BJ (cell line): ENCODE measurements at regions not wholly inside any gene's neighbourhood (a gene's known extent, or its start where the extent isn't known, plus 50 kb on each side); places are given as distances from the start of the nearest gene placed in this dataset.

ENCODE experiments used
- CTCF ChIA-PET: fragments of 350-600 bp; formaldehyde crosslinking; extraction: SDS; loops from one replicate; lab custom pipeline; 2021; ENCODE audit warnings: antibody characterized with exemption, inconsistent platforms; lab: Yijun Ruan, JAX
- POLR2A ChIA-PET: fragments of 300-600 bp; sonication (Branson Sonifier 250); formaldehyde crosslinking; extraction: SDS; loops from one replicate; lab custom pipeline; 2021; ENCODE audit warnings: antibody characterized with exemption; lab: Charles Lee
- DNase-seq: peaks from one replicate; pipeline ENCODE4 v3.0.0-alpha.2; 2011; ENCODE audit warnings: low read depth
- H3K27me3 ChIP-seq: 2 replicates; pipeline ENCODE4 v1.6.0; 2011; ENCODE audit warnings: low read length; ENCODE audit not compliant: control insufficient read depth, insufficient read depth
- H3K36me3 ChIP-seq: 2 replicates; pipeline ENCODE4 v1.5.1; 2011; ENCODE audit warnings: low read length; ENCODE audit not compliant: control insufficient read depth, insufficient read depth
- H3K4me3 ChIP-seq: 2 replicates; pipeline ENCODE4 v1.5.1; 2011; ENCODE audit warnings: low read depth, mild to moderate bottlenecking, control low read depth, low read length
- CTCF ChIP-seq: IDR thresholded peaks from 2 replicates; pipeline ENCODE4 v1.5.1; 2011; ENCODE audit warnings: low read depth, mild to moderate bottlenecking, control low read depth, inconsistent platforms, low read length, moderate library complexity; ENCODE audit not compliant: insufficient read depth

DNA sequence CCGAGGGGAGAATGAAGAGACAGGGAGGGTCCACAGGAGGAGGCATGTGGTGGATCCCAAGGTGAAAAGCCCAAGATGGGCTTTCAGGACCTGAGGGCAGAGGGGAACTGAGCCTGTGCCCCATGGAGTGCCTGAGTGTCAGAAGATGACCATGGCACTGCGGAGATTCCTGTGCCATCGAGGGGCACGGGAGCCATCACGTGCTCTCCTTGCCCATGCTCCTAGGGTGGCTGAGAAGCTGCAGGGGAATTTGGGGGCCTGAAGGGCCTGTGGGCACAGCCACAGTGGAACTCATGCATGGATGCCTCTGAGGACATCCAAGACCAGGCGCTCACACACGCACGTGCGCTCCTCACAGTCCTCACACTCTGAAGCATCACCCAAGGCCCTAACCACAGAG lies 56.1 kb upstream of the GLI2 start:
- H3K27me3 ChIP-seq = no peaks in the 10 kb centered on the region; the same call in 1 of the 2 replicates
- H3K36me3 ChIP-seq = no peaks in the 10 kb centered on the region
- POLR2A ChIA-PET = no interaction called here
- DNase-seq = no peak
- H3K4me3 ChIP-seq = no peak overlapping the region
- CTCF ChIA-PET = interaction anchor here (1.1 to 23.9 kb wide), 4 partner anchors 227 to 402 kb away, joined by 3 to 446 read pairs (median 88); no protein-coding TSS in a partner anchor
- no peak for TF ChIP-seq CTCF

GRCh38 chr2:120680136-120680761 lies 55.4 kb upstream of the GLI2 start:
- Histone ChIP-seq H3K36me3 (no peaks in the 10 kb centered on the region), H3K27me3 (no peaks in the 10 kb centered on the region; the same call in 1 of the 2 replicates), H3K4me3 (no peak overlapping the region)
- peak; percentile 66 for TF ChIP-seq CTCF
- ChIA-PET CTCF (interaction anchor here (0.6 to 23.9 kb wide), 40 partner anchors 8 to 575 kb away, joined by 3 to 446 read pairs (median 4); no protein-coding TSS in a partner anchor), POLR2A (interaction anchor here (0.6 kb wide), 1 partner anchor 354 kb away, joined by 4 read pairs; no protein-coding TSS in a partner anchor)
- no peak for DNase-seq

DNA sequence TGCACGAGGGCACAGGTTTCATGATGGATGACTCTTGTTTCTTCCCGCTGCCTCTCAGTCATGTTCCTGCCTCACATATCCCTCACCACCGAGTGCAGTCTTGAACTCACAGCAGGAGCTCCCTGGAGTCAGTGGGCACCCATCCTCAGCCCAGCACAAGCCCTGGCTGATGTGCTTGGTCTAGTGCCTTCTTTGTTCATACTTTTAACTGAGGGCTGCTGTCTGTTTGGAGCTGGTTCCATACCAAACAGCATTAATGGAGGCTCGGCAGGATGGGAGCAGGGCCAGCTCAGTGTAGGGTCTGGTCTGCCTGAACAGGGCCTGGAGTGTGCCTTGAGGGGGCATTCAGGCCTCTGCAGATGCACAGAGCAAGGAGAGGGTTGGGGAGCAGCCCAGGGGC lies 54.5 kb upstream of the GLI2 start:
- ChIA-PET POLR2A (no interaction called here), CTCF (interaction anchor here (0.7 to 23.9 kb wide), 26 partner anchors 11 to 576 kb away, joined by 3 to 446 read pairs (median 4); no protein-coding TSS in a partner anchor)
- TF ChIP-seq CTCF = no peak
- Histone ChIP-seq H3K36me3 (no peaks in the 10 kb centered on the region), H3K4me3 (no peak overlapping the region), H3K27me3 (no peaks in the 10 kb centered on the region; the same call in 1 of the 2 replicates)
- no peak for DNase-seq

- Histone ChIP-seq H3K27me3 (no peaks in the 10 kb centered on the region; the same call in 1 of the 2 replicates), H3K36me3 (no peaks in the 10 kb centered on the region), H3K4me3 (no peak overlapping the region)
- ChIA-PET CTCF (interaction anchor here (0.9 to 23.9 kb wide), 13 partner anchors 12 to 507 kb away, joined by 3 to 446 read pairs (median 4); no protein-coding TSS in a partner anchor), POLR2A (no interaction called here)
- no peak for DNase-seq
- no peak for TF ChIP-seq CTCF
Measured at GRCh38 chr2:120681696-120682288, 53.9 kb upstream of the GLI2 start.

- no peak for DNase-seq
- no peak for TF ChIP-seq CTCF
- H3K4me3 ChIP-seq = no peak overlapping the region
- ChIA-PET CTCF (interaction anchor here (0.7 to 23.9 kb wide), 12 partner anchors 8 to 980 kb away, joined by 3 to 446 read pairs (median 4); no protein-coding TSS in a partner anchor), POLR2A (no interaction called here)
- H3K36me3 ChIP-seq = no peaks in the 10 kb centered on the region
- H3K27me3 ChIP-seq = no peaks in the 10 kb centered on the region; the same call in 1 of the 2 replicates
Measured at GRCh38 chr2:120682654-120683053, 53.0 kb upstream of the GLI2 start.
